HG03575 (cell line): ENCODE measurements at regions not wholly inside any gene's neighbourhood (a gene's known extent, or its start where the extent isn't known, plus 50 kb on each side); places are given as distances from the start of the nearest gene placed in this dataset.

Experiments
- ATAC-seq: cut with Tn5 transposase; IDR thresholded peaks from one replicate; pipeline ENCODE4 v1.9.1; 2021; ENCODE audit not compliant: unreplicated experiment, insufficient number of reproducible peaks, low FRiP score; ENCODE audit errors: extremely low read depth

GRCh38 chr3:117302428-117302827 lies 592.8 kb downstream of the TUSC7 start:
- ATAC-seq = no peak

- no peak for ATAC-seq
These were observed 593.9 kb downstream of the TUSC7 start for GRCh38 chr3:117303443-117303842.

DNA sequence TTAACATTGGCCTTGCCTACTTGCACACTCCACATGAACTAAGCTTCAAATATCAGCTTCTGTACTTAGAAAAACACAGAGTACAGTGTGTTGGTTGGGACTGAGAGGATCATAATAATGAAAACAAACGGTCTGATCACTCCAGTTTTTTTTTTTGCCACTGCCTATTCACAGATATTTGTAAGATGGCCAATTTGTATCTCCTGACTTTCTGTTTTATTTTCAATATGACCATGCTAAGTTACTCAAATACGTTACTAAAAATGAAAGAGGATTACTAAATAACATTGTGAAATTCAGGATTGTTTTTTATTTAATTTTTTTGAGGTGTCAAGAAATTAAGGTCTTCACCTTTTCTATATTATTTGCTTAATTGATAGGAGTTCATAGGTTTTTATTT lies 595.1 kb downstream of the TUSC7 start:
- ATAC-seq = no peak

DNA sequence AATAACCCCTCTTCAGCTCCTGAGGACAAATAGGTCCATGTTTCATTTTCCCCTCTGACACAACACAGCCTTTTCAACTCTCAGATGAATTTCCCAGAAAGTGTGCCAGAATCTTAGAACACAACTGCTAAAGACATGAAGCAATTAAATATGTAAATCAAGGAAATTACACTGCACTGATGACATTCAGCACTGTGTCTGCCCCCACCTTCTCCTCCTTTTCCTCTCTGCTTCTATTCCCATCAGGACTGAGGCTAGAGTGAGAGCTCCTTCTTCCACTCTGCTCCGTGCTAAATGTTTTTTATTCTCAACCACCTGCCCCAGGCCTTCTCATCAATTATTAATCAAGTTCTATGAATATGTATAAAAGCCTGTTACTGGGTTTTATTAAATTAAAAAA lies 596.1 kb downstream of the TUSC7 start:
- no peak for ATAC-seq

DNA sequence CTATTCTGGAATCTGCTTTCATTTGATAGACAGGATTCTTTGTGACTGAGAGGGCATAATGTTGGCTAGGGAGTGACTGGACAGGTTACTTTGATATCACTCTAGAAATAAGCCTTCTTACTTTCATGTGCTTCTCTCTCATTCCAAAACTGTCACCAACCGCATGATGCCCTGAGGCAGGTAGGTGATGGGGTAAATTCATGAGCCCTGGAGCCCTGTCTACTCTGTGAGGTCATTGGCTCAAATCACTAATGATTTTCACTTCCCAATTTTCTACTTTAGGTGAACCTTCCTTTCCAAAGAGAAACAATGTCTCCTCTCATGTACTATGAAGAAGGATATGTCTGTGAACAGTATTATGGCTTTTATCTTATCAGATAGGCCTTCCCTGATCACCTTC lies 596.7 kb downstream of the TUSC7 start:
- no peak for ATAC-seq

GRCh38 chr3:117308353-117308752 lies 598.8 kb downstream of the TUSC7 start:
- no peak for ATAC-seq

DNA sequence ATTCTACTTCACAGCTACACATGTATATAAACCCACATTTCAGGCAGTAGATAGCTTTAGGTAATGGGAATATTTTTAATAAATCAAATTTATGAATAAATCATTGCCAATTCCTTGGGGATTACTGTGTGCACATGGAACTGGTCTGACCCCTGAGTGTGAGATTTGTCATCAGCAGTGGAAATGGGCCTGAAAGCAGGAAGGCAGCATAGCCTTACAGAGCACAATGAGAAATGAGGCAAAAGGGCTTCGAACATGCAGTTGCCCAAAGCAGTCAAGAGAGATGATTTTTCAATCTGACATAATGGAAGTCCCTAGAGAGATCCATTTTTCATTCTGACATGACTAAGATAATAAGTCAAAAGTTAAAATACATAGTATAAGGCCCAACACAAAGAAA lies 599.2 kb downstream of the TUSC7 start:
- no peak for ATAC-seq

GRCh38 chr3:117310536-117310935 lies 601.0 kb downstream of the TUSC7 start:
- ATAC-seq = no peak

- ATAC-seq = no peak
These were observed 605.0 kb downstream of the TUSC7 start for GRCh38 chr3:117314441-117315150.

GRCh38 chr3:117322866-117323265 lies 613.3 kb downstream of the TUSC7 start:
- no peak for ATAC-seq

GRCh38 chr3:117346901-117347300 lies 637.3 kb downstream of the TUSC7 start:
- no peak for ATAC-seq

- no peak for ATAC-seq
These were observed 639.3 kb downstream of the TUSC7 start for GRCh38 chr3:117348884-117349283.

GRCh38 chr3:117349566-117349965 lies 640.0 kb downstream of the TUSC7 start:
- ATAC-seq = no peak

GRCh38 chr3:117350371-117350770 lies 640.8 kb downstream of the TUSC7 start:
- no peak for ATAC-seq

DNA sequence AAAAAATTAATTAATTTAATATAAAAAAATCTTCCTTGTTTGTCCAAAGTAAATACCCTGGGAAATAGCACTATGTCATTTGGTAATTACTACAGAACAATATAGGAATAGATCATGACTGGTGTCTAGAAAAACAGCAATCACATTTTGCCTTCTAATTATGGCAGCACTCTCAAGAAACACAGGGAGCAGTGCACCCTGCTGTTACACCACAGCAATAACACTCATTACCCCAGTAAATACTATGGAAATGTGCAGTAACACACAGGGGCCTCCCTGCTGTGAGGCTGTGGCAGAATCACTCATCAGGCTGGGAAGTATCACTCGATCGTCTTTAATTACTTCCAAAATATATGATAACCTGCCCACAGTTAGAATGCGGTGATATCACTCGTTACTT lies 646.0 kb downstream of the TUSC7 start:
- peak; percentile 74 for ATAC-seq

DNA sequence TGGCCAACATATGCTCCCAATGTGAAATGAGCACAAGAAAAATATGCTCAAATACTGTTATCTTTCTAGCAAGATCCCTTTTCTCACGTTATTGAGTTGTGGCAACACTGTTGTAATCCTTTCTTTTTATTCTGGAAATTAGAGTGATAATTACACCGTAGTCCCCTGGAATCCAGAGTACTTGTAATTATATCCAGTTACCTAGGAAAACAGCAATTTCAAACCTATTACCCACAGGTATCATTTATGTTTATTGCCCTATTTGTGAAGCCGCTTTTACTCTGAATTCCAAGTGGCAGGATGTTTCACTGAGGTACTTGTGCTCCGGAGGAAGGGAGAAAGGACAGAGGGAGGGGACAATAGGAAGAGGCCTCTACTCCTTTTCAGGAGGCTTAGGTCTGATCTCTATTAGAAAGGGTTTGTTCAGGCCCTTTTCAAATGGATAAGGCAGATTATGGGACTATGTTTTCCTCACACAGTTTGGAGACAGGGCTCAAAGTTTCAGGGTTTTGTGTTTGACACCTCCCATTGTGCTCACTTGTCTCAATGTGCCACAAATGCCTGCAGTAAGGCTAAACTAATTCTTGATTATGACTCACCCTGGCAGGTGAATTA lies 646.6 kb downstream of the TUSC7 start:
- no peak for ATAC-seq

GRCh38 chr3:117358717-117359314 lies 649.2 kb downstream of the TUSC7 start:
- ATAC-seq = no peak

GRCh38 chr3:117366574-117366973 lies 657.0 kb downstream of the TUSC7 start:
- no peak for ATAC-seq

DNA sequence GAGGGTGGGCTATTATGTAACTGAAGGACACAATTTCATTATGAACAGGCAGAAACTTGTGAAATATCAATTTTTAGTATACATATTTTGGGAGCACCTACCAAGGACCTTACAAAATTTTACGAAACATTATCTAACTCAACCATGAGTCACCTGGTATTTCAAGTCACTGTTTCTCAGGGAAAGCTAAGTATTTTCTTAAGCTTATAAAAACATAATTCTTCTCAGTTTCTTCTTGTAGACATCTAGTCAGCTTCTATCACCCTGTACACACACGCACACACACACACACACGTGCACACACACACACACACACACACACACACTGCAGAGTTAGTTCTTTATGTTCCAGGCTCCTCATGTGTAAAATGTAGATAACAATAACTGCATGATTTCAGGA lies 658.3 kb downstream of the TUSC7 start:
- ATAC-seq = no peak

- no peak for ATAC-seq
These were observed 671.1 kb downstream of the TUSC7 start for GRCh38 chr3:117380631-117381030.
